Mesothelial cell of epicardium (in vitro differentiated cells): ENCODE measurements at regions not wholly inside any gene's neighbourhood (a gene's known extent, or its start where the extent isn't known, plus 50 kb on each side); places are given as distances from the start of the nearest gene placed in this dataset.

Experiments
- DNase-seq, 2 experiments: peaks; one replicate each; pipeline ENCODE4 v3.0.0; 2021; ENCODE audit warnings: low spot score in 2 of 2; ENCODE audit not compliant: unreplicated experiment in 2 of 2
- H3K27ac Mint-ChIP-seq: 2 replicates; pipeline ENCODE4 v1.8.0; 2021; ENCODE audit warnings: mixed read lengths
- H3K27me3 Mint-ChIP-seq: 2 replicates; pipeline ENCODE4 v1.8.0; 2021; ENCODE audit warnings: low read depth, mixed read lengths
- H3K36me3 Mint-ChIP-seq: 2 replicates; pipeline ENCODE4 v1.8.0; 2021; ENCODE audit warnings: mixed read lengths
- H3K4me1 Mint-ChIP-seq: 2 replicates; pipeline ENCODE4 v1.8.0; 2021; ENCODE audit warnings: mixed read lengths
- H3K4me3 Mint-ChIP-seq: 2 replicates; pipeline ENCODE4 v1.8.0; 2021; ENCODE audit warnings: mild to moderate bottlenecking, moderate library complexity, mixed read lengths
- H3K9me3 Mint-ChIP-seq: 2 replicates; pipeline ENCODE4 v1.8.0; 2021; ENCODE audit warnings: mixed read lengths
- TF ChIP-seq, protein P1 (sequence below): fragments of 200-600 bp; sonication (generic); IDR thresholded peaks from one replicate; pipeline ENCODE4 v1.5.0; 2021; ENCODE audit warnings: antibody characterized with exemption; ENCODE audit not compliant: unreplicated experiment

DNA sequence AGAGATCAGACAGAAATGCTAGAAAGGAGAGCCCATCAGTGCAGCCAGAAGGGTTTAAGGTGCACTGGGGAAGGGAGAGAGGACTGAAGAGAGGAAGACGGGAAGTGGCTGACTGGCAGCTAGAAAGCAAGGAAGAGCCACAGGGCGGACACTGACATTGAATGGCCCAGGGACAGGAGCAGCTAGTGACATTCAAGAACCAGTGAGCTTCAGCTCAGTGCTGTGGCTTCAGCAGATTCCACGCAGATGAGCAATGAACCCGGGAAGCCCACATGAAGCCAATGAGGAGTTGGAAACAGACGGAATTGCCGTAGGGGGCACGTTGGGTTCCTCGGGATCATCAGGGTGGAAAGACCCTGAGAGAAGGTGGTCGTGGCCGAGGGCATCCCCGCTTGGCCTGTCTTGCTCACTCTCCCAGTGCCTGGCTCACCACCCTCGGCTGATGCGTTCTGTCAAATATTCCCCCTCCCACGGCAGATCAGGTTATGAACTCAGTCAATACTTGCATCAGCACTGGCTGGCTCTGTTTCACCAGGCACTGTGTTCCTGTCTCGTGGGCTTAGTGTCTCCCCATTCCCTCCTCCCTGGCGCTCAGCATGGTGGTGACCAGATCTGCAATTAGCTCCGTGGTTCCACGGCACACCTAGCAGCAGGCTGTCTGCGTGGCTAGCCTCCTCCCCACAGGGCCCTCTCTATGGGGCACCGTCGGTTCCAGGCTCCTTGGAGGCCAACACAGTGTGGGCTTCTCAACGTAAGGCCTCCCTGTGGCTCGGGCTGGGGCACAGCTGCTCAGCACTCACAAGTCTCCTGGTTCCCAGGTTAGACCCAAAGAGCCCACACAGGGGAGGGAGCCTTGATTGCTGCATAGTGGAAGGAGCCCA is 145.5 kb downstream of the TRIM29 start:
- Mint-ChIP-seq H3K36me3 (no peaks in the 10 kb centered on the region), H3K9me3 (no peaks in the 10 kb centered on the region), H3K4me1 (peaks cover 16% of the 10 kb centered on the region), H3K27me3 (no peaks in the 10 kb centered on the region), H3K27ac (no peak overlapping the region), H3K4me3 (no peak overlapping the region)
- no peak for DNase-seq
- TF ChIP-seq, protein P1, sequence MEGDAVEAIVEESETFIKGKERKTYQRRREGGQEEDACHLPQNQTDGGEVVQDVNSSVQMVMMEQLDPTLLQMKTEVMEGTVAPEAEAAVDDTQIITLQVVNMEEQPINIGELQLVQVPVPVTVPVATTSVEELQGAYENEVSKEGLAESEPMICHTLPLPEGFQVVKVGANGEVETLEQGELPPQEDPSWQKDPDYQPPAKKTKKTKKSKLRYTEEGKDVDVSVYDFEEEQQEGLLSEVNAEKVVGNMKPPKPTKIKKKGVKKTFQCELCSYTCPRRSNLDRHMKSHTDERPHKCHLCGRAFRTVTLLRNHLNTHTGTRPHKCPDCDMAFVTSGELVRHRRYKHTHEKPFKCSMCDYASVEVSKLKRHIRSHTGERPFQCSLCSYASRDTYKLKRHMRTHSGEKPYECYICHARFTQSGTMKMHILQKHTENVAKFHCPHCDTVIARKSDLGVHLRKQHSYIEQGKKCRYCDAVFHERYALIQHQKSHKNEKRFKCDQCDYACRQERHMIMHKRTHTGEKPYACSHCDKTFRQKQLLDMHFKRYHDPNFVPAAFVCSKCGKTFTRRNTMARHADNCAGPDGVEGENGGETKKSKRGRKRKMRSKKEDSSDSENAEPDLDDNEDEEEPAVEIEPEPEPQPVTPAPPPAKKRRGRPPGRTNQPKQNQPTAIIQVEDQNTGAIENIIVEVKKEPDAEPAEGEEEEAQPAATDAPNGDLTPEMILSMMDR: no peak

DNA sequence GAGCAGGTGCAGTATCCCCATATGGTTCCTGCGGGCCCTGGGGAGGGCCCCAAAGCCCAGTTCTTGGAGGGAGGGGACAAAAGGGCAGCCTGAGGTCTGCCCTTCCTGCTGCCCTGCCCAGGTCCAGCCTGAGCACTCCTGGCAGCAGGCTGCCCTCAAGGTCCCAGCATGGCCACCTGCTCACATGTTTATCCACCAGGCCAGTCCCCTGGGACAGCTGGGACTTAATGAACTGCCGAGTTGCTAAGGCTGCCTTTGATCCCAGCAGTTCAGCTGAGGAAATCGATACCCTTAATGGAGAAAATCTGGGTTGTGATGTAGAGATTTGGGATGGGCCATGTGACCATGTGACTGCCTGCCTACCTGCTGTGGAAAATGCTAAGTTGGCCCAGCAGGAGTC is 146.2 kb downstream of the TRIM29 start:
- Mint-ChIP-seq H3K27me3 (no peaks in the 10 kb centered on the region), H3K27ac (no peak overlapping the region), H3K4me1 (peaks cover 8% of the 10 kb centered on the region), H3K9me3 (no peaks in the 10 kb centered on the region), H3K36me3 (no peaks in the 10 kb centered on the region), H3K4me3 (no peak overlapping the region)
- no peak for DNase-seq
- TF ChIP-seq, protein P1: no peak

DNA sequence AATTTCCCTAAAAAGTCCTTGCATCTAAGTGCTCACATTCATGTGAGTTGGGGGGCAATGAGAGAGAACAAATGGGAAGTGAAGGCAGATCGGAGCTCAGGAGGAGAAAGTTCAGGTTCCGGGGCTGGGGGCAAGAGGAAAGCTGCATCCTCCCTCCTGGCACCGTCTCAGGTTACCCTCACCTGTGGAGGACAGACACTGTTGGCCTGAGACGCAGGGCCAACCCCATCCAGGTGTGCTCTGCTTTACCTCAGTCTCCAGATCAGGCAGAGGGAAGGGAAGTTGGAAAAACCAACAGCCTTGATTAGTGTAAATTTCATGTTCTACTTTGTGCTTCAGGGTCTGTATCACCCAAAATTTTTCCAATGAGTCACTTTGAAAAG is 146.9 kb downstream of the TRIM29 start:
- no peak overlapping the region for H3K27ac Mint-ChIP-seq
- TF ChIP-seq, protein P1: no peak
- no peak overlapping the region for H3K4me3 Mint-ChIP-seq

DNA sequence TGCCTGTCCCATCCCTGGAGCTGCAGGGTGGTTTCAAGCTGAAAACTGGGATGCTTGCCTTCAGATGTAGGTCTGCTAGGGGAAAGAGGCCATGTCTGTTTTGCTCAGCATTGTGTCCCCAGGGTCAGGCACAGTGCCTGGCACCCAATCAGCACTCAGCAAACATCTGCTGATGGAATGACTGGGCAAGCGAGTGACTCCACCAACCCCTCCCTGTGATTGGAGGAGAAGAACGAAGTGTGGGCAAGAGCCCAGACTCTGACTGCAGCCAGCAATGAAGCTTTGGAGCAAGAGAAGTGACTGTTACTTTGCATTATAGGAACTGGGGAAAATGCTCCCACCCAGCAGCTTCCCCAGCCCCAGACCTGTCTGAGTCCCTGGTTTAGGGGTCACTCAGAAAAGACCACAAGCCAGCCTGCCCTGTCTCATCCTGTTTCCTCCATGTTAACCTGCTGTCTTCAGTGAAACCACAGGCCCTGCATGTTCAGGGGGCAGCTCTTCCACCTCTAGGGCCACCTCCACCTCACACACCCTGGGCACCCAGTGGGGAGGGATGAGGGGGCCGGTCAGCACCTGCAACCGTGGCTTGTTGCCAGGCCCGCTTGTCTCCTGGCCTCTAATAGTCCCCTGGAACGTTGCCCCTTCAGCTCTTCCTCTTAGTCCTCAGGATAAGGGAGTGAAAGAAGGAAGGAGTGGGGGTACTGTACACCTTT is 147.4 kb downstream of the TRIM29 start:
- Mint-ChIP-seq H3K27ac (no peak overlapping the region), H3K9me3 (no peaks in the 10 kb centered on the region), H3K36me3 (no peaks in the 10 kb centered on the region), H3K27me3 (no peaks in the 10 kb centered on the region), H3K4me3 (no peak overlapping the region), H3K4me1 (peaks cover 6% of the 10 kb centered on the region)
- no peak for DNase-seq
- TF ChIP-seq, protein P1: no peak

More for the DNA sequence above, 146.9 kb downstream of the TRIM29 start:
- H3K36me3 Mint-ChIP-seq: no peaks in the 10 kb centered on the region
- no peaks in the 10 kb centered on the region for H3K9me3 Mint-ChIP-seq
- peaks cover 8% of the 10 kb centered on the region for H3K4me1 Mint-ChIP-seq
- no peak for DNase-seq
- no peaks in the 10 kb centered on the region for H3K27me3 Mint-ChIP-seq

DNA sequence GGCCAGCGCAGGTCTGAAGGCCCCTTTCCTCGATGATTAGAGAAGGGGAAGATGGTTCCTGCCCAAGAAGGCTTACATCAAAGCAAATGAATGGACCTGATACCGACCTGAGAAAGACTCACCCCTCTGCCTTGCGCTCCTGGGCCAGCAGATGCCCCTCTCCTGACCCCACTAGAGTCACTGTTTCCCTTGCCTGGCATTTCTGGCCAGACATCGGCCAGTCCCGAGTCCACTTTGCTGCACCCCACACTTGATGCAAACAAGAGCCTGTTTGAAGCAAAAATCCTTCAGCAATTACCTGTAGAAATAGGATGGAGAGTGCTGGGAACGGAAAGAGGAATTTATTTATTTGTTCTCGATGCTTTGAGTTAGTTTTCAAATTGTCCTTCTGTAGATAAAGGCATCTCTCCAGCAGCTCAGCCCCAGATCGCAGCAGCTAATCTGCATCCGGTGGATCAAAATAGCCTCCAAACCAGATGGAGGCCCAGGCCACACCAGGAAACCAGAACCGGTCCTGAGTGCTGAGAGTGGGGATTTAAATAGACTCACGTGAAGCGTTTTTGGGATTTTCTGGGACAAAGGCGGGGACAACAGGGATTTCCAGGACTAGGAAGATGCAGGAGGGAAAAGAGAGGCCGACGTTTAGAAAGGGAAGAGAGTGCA is 148.6 kb downstream of the TRIM29 start:
- H3K27me3 Mint-ChIP-seq: no peaks in the 10 kb centered on the region
- no peaks in the 10 kb centered on the region for H3K36me3 Mint-ChIP-seq
- no peak overlapping the region for H3K4me3 Mint-ChIP-seq

More for the DNA sequence above, 148.6 kb downstream of the TRIM29 start:
- Mint-ChIP-seq H3K4me1 (peaks cover 6% of the 10 kb centered on the region), H3K9me3 (no peaks in the 10 kb centered on the region), H3K27ac (no peak overlapping the region)
- DNase-seq: no peak
- TF ChIP-seq, protein P1: no peak
